GM12878 (cell line): ENCODE measurements at regions not wholly inside any gene's neighbourhood (a gene's known extent, or its start where the extent isn't known, plus 50 kb on each side); places are given as distances from the start of the nearest gene placed in this dataset.

Experiments
- ATAC-seq: fragments of 200-7000 bp; cut with Tn5 transposase; 3 replicates; pipeline ENCODE4 v1.9.1; 2020; ENCODE audit warnings: mild to moderate bottlenecking, moderate library complexity
- BruUV-seq: library from RNA; stranded (reverse); fragments of 400-500 nt; replicated peaks from 2 replicates; lab custom pipeline; 2021; lab: Mats Ljungman, UMichigan
- CTCF ChIA-PET: fragments of 300-600 bp; sonication (Branson Sonifier 250); formaldehyde crosslinking; extraction: SDS; loops from one replicate; lab custom pipeline; 2021; ENCODE audit warnings: inconsistent platforms; lab: Yijun Ruan, JAX
- POLR2A ChIA-PET: fragments of 350-600 bp; formaldehyde crosslinking; extraction: SDS; loops from one replicate; lab custom pipeline; 2021; ENCODE audit warnings: inconsistent platforms; lab: Charles Lee
- RAD21 ChIA-PET: fragments of 300-600 bp; sonication (Branson Sonifier 250); formaldehyde crosslinking; loops from one replicate; lab custom pipeline; 2023; ENCODE audit warnings: antibody characterized with exemption; ENCODE audit not compliant: unreplicated experiment; lab: Charles Lee
- SMC1A ChIA-PET: fragments of 300-600 bp; sonication (Branson Sonifier 250); formaldehyde crosslinking; loops from one replicate; lab custom pipeline; 2023; ENCODE audit not compliant: unreplicated experiment, uncharacterized antibody; lab: Charles Lee
- DNase-seq: peaks from one replicate; pipeline ENCODE4 v3.0.0-alpha.2; 2011; ENCODE audit warnings: low read depth, low spot score
- FAIRE-seq: peaks from 3 replicates; lab custom pipeline; 2011; peaks lifted over from hg19 to GRCh38; lab: Jason Lieb, UNC
- H2AFZ ChIP-seq: 2 replicates; pipeline ENCODE4 v1.6.0; 2011; ENCODE audit warnings: low read depth, low read length, control low read depth; ENCODE audit not compliant: control insufficient read depth
- H3K27ac ChIP-seq: 2 replicates; pipeline ENCODE4 v1.5.1; 2011; ENCODE audit warnings: control low read depth; ENCODE audit not compliant: control insufficient read depth, insufficient read depth
- H3K27me3 ChIP-seq, 2 experiments: replicated peaks in 1 of 2; 2 replicates each; pipeline versions ENCODE4 v1.6.0 to v1.6.1; 2011; ENCODE audit warnings: low read length in 1 of 2; ENCODE audit not compliant: control insufficient read depth in 2 of 2, insufficient read depth in 2 of 2
- H3K36me3 ChIP-seq, 2 experiments: 2 replicates each; pipeline ENCODE4 v1.5.1; 2011; ENCODE audit warnings: low read length in 1 of 2; ENCODE audit not compliant: control insufficient read depth in 2 of 2, insufficient read depth in 2 of 2
- H3K4me1 ChIP-seq: 2 replicates; pipeline ENCODE4 v1.6.1; 2011; ENCODE audit warnings: mild to moderate bottlenecking, low read length, moderate library complexity, mixed read lengths; ENCODE audit not compliant: control insufficient read depth, insufficient read depth
- H3K4me2 ChIP-seq: 2 replicates; pipeline ENCODE4 v1.6.0; 2011; ENCODE audit warnings: control low read depth; ENCODE audit not compliant: control insufficient read depth, insufficient read depth
- H3K4me3 ChIP-seq: fragments of 200-600 bp; sonication (generic); 2 replicates; pipeline ENCODE4 v1.5.1; 2016
- H3K79me2 ChIP-seq: 2 replicates; pipeline ENCODE4 v1.6.0; 2011; ENCODE audit warnings: low read length; ENCODE audit not compliant: control insufficient read depth, insufficient read depth
- H3K9ac ChIP-seq: 2 replicates; pipeline ENCODE4 v1.8.0; 2011; ENCODE audit warnings: low read length, control low read depth, mixed read lengths; ENCODE audit not compliant: control insufficient read depth, insufficient read depth
- H3K9me3 ChIP-seq: replicated peaks from 3 replicates; pipeline ENCODE4 v1.5.1; 2011; ENCODE audit warnings: mild to moderate bottlenecking, low read length; ENCODE audit not compliant: control insufficient read depth, insufficient read depth
- H4K20me1 ChIP-seq: 2 replicates; pipeline ENCODE4 v1.6.0; 2011; ENCODE audit not compliant: control insufficient read depth, insufficient read depth
- HDAC2 ChIP-seq: fragments of 200-600 bp; sonication (generic); IDR thresholded peaks from 2 replicates; pipeline ENCODE4 v1.6.1; 2017
- IKZF1 ChIP-seq: fragments of 450-650 bp; conservative IDR thresholded peaks from 2 replicates; pipeline ENCODE4 v1.6.1; 2017; ENCODE audit warnings: antibody characterized with exemption, mild to moderate bottlenecking
- LARP7 ChIP-seq: fragments of 450-650 bp; IDR thresholded peaks from 2 replicates; pipeline ENCODE4 v1.6.1; 2017; ENCODE audit warnings: mild to moderate bottlenecking
- NFYB ChIP-seq: IDR thresholded peaks from 2 replicates; pipeline ENCODE4 v1.6.1; 2011; ENCODE audit warnings: low read depth, mild to moderate bottlenecking, low read length, improper control_type of control experiment, moderate library complexity; ENCODE audit not compliant: insufficient read depth
- PRDM15 ChIP-seq: fragments of 450-650 bp; formaldehyde crosslinking; IDR thresholded peaks from 2 replicates; pipeline ENCODE4 v1.4.0; 2020; ENCODE audit warnings: mild to moderate bottlenecking, moderate library complexity
- WGBS: methylation state at CpG from one replicate; pipeline ENCODE4 v1.1.6; 2016; ENCODE audit warnings: low lambda C conversion rate; ENCODE audit not compliant: insufficient replicate concordance, insufficient coverage; ENCODE audit errors: missing lambda C conversion rate; 5-methylcytosine and 5-hydroxymethylcytosine counted together
- in situ Hi-C: fragments of 300-500 bp; cut with MboI; formaldehyde crosslinking; loops from 9 replicates; pipeline ENCODE4 v1.14.3; 2018; ENCODE audit warnings: mixed read lengths
- intact Hi-C: fragments of 100-400 bp; cut with micrococcal nuclease; formaldehyde crosslinking; loops from one replicate; pipeline ENCODE4 v1.14.2; 2022; ENCODE audit not compliant: unreplicated experiment

GRCh38 chr4:155522201-155522600, 144.4 kb upstream of the GUCY1A1 start:
- CTCF ChIA-PET: interaction anchor here (1.0 to 1.6 kb wide), 3 partner anchors 13 to 25 kb away, joined by 3 read pairs; no protein-coding TSS in a partner anchor
- no peak for TF ChIP-seq HDAC2
- TF ChIP-seq LARP7: no peak
- TF ChIP-seq NFYB: no peak
- TF ChIP-seq PRDM15 (CRISPR knock-in tag): no peak
- no peak for TF ChIP-seq IKZF1
- TF ChIP-seq, all 136 proteins: peak for 0
- in situ Hi-C loops (no loop called here), intact Hi-C loops (no loop called here)
- POLR2A ChIA-PET: interaction anchor here (0.9 kb wide), 1 partner anchor 136 kb away, joined by 3 read pairs; no protein-coding TSS in a partner anchor
- ATAC-seq (no peak), DNase-seq (no peak), FAIRE-seq (no peak)
- Histone ChIP-seq H3K36me3 (no peaks in the 10 kb centered on the region), H3K4me2 (no peak overlapping the region), H3K4me1 (no peaks in the 10 kb centered on the region), H4K20me1 (no peaks in the 10 kb centered on the region), H3K27me3 (peaks cover 0 to 3% of the 10 kb centered on the region in 2 experiments; a peak in 1 of 4 replicates), H3K9ac (no peak overlapping the region), H3K4me3 (no peak overlapping the region), H3K79me2 (no peaks in the 10 kb centered on the region), H3K9me3 (peaks cover 3% of the 10 kb centered on the region; the same call in 1 of the 3 replicates), H3K27ac (no peak overlapping the region), H2AFZ (no peak overlapping the region)
- BruUV-seq: no TSS peak
- SMC1A ChIA-PET: interaction anchor here (1.0 to 3.4 kb wide), 10 partner anchors 10 to 265 kb away, joined by 3 to 11 read pairs (median 4); no protein-coding TSS in a partner anchor
- WGBS: 15% methylated on average over 2 of the region's 2 CpGs
- RAD21 ChIA-PET: interaction anchor here (0.8 to 1.0 kb wide), 2 partner anchors 31 to 265 kb away, joined by 3 to 5 read pairs; no protein-coding TSS in a partner anchor
